ENCODE measurements at regions not wholly inside any gene's neighbourhood (a gene's known extent, or its start where the extent isn't known, plus 50 kb on each side); places are given as distances from the start of the nearest gene placed in this dataset.
"Not testable (repeated sequence)": the region's sequence is repeated elsewhere in the genome, so short reads cannot be mapped to it uniquely, and the experiment has no call there.

DNA sequence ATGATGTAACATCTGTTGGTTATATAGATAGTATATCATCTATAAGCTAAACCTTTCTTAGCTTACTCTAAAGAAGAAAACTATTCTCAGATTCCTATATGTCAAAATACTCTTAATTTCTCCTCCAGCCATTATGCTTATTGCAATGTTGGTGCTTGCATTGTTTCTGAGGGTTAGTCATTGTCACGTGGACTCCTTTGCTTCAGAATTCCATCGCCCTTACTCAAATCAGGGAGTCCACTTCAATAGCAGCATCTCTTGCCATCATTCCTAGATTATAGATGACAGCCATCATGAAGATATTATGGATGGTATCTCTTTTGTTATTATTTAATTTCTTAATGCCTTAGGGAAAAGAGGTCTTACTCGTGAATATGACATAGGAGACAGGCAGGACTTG is 776.1 kb downstream of the TENT5A start:
- DNase-seq = no peak

DNA sequence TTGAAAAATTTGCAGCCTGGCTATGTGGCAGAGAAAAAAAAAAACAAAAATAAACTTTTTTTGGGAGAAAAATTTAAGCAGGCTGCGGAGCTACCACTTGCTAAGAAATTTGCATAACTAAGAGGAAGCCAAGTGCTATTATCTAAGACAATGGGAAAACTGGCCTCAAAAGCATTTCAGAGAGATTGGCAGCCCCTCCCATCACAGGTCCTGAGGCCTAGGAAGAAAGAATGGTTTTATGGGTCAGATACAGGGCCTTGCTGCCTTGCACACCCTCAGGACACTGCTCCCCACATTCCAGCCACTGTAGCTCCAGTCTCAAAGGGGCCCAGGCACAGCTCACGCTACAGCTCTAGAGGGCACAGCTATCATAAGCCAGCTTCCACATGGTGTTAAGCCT is 777.9 kb downstream of the TENT5A start:
- DNase-seq = no peak

DNA sequence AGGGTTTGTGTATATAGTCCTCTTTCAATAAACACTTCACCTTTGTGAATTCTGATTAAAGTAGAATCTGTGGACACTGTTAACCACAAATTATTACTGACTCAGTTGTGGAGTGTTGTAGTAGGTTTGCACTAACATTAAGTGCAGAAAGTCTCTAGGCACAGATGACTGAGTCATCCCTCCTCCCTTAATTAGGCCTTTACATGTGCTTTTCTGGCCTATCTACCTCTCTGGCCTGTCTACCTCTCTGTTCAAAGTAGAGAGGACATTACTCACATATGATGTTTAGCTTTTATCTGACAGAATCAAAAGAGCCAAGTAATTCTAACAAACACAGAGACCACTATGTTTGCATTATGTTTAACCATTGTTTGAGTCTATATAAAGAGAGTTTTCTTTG is 783.0 kb downstream of the TENT5A start:
- DNase-seq = no peak

DNA sequence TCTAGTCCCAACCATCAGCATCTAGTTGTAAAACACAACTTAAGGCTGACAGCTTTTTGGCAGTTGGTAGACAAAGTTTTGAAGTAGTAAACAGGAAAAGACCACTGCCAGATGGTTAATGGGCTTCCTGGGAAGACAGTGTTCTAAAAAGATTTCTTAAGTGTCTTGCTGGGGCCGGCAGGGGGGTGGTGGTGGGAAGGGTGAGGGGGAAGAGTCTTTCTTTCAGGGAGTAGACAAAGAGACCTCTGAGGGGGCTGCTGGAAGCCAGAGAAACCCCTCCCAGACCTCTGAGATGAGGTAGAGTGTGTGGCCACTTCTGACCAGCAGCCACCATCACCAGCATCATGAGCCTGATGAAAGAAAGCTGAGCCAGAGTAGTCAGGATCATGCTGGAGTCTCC is 784.9 kb downstream of the TENT5A start:
- no peak for DNase-seq

DNA sequence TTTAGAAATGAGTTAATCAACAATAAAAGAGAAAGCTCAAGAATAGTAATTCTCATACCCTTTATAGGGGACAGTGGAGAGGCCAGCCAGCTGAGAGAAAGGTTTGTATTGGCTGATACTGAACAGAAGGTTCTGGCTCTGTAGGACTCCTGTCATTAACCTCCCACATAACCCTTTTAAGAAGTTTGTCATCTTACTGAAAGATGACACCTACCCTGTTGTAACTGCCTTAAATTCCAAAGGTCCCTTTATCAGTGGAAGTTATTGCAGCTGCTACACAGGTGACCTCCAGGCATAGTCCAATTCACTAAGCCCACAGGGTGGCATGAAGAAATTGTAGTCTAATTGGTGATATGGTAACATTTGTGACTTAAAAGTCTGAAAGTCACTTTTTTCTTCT is 790.1 kb downstream of the TENT5A start:
- no peak for DNase-seq

DNA sequence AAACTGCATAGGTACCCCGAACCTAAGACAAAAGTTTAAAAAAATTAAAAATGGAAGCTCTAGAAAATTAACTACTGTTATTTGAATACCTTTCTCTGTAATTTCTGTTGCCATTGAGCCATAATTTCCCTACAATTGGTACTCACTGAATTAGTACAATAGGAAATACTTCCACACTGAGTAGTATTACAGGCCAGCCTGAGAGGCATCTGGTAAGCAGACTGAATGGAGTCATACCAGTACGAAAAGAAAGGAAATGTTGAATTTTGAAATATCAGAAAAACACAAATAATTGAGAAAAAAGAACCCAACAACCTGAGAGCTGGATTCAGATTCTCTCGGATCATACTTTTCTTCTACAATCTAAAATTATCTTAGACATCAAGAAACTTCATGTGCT is 791.3 kb downstream of the TENT5A start:
- DNase-seq = no peak

DNA sequence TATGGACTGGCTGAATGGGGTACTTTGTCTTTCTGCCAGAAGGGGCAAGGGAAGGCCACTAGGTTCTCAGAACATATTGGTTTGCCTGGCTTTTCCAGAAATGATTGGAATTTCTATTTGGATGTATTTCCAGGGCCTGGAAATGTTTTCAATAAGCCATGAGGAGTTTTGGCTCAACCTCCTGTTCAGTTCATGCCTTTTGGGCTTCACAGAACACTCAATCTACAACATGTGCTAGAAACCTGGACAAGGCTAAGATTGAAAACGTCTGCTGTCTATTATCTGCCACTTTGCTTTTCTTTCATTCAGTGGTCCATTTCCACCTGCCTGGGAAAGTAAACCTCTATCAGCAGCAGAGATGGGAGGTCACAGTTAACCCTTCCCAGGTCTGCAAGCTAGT is 793.4 kb downstream of the TENT5A start:
- no peak for DNase-seq

DNA sequence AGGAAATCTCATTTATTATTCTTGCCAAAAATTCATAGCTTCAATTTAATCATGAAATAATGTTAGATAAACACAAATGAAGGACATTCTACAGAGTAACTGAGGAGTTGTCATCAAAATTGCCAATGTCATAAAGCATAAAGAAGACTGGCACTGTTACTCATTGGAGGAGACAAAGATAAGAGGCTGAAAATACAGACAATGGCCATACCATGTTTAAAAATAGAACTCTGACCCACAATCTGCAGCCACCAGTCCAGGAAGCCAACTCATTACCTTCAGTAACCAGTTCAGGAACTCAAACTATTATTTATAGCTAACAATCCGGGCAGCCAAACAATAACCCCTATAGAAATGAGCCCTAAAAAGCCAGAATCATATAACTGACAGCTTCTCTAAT is 795.6 kb downstream of the TENT5A start:
- no peak for DNase-seq

DNA sequence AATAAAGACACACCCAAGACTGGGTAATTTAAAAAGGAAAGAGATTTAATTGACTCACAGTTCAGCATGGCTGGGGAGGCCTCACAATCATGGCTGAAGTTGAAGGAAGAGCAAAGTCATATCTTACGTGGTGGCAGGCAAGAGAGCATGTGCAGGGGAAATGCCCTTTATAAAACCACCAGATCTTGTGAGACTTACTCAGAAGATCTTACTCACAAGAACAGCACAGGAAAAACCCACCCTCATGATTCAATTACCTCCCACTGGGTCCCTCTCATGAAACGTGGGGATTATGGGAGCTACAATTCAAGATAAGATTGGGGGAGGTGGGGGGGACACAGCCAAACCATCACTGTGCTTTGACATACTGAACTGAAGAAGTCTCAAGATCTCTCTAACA is 800.0 kb downstream of the TENT5A start:
- DNase-seq = not testable (repeated sequence)

DNA sequence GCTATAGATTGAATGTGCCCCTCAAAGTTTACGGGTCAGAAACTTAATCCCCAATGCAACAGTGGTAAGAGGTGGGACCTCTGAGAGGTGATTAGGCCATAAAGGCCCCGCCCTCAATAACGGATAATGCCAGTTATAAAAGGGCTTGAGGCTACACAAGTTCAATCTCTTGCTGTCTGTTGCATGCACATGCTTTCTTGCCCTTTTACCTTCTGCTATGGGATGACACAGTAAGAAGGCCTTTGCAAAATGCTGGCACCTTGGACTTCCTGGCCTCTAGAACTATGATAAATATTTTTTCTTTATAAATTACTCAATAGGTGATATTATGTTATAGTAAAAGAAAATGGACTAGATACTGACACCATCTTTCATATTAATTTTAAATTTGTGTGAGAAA is 806.1 kb downstream of the TENT5A start:
- DNase-seq = no peak

DNA sequence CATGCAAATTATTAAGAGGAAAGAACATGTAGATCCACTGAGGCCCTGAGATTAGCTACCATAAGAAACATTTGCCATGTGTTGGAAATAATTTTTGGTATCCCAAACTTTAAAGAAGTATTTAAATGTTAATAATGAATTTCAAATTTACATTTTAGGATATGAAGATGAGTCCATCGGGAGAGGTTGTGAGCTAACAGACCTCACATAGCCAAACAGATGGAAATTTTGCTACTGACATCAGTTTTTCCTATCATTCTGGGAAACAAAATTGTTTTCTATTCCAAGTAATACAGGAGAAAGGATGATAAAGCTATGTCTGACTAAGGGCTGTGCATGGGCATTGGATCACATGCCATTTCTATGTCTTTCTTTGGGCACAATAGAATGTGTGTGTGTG is 809.6 kb downstream of the TENT5A start:
- DNase-seq = no peak

DNA sequence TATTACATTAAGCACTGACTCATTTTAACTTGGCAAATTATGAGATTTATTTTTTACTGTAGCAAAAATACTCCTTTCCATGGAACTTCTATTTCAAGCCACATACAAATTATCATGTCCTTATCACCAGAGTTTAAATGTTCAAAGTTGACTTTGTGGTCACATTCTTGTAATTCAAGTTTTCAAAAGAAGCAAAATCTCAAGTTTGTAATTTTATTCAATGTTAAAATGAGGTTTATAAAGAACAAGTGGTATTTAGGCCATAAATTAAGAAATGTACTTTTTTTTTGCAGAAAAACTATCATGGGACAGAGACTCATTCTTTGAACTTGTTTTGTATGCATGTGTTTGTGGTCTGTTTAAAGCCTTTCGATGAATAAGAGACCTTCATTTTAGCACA is 811.5 kb downstream of the TENT5A start:
- DNase-seq = no peak

DNA sequence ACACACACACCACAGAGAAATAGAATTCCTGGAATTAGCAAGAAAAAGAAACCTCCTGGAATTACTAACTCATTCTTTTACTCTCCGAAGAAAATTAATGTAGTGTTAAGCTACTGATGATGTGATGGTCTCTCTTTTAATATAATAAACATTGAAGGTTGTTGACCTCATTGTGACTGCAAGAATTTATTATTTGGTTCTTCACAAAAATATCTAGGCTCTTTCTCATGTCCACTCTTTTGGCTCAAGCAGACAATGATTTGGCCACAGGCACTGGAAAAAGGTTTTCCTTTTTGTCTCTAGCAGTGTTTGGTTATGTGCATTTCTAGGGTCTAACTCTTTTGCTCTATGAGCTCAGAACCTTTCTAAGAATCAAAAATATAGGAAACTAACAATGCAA is 811.9 kb downstream of the TENT5A start:
- no peak for DNase-seq

DNA sequence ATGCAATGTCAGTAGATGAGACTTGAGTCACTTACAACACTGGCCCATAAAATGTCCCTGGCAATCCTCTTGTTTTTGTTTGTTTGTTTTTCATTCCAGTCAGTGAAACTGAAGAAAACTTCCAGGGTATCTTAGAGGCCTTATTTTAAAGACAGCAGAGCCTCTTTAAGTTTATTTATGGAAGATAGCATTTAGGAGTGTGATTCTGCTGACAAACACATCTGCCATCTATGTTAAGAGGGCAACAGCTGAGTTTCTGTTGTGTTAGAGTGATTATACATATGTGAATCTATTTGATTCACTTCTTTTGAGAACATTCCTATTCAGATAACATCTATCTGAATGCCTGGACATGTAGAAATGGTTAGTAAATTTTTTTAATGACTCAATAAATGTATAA is 812.6 kb downstream of the TENT5A start:
- no peak for DNase-seq

DNA sequence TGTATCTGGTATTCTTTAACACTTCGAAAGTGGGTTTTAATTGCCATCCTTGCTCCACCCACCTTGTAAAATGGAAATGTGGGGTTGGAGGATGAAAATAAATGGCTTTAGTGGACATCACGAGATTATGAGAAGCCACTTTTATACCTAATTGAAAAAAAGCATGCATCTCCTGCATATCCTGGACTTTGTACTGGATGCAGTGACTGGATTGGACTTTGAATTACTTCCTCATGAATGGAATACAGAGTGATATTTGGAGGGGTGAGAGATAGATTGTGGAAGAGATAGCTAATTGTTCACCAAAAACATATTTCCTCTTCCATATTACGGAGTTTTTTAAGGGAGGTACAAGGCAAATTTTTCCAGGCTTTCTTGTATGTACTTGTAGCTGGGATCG is 813.0 kb downstream of the TENT5A start:
- no peak for DNase-seq

DNA sequence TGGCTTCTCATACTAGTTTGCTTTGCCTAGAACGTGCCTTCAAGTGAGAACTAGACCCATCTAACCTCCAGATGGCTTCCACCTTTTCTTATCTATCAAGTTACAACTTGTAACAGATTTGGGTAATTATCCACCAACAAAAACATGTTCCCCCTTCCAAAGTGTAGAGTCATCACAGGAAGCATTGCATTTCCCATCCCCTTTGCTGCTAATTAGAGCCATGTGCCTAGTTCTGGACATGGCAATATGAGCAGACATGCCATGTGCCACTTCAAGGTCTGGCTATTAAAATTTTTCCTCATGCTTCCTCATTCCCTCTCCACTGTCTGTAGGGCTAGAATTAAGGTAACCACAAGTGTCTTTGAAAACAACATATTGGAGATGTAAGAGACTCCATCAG is 814.4 kb downstream of the TENT5A start:
- DNase-seq = no peak

DNA sequence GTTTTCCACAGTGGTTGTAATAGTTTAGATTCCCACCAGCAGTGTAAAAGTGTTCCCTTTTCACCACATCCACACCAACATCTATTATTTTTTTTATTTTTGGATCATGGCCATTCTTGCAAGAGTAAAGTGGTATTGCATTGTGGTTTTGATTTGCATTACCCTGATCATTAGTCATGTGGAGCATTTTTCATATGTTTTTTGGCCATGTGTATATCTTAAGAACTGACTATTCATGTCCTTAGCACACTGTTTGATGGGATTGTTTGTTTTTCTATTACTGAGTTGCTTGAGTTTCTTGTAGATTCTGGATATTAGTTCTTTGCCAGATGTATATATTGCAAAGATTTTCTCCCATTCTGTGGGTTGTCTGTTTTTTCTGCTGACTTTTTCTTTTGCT is 820.1 kb downstream of the TENT5A start:
- no peak for DNase-seq

DNA sequence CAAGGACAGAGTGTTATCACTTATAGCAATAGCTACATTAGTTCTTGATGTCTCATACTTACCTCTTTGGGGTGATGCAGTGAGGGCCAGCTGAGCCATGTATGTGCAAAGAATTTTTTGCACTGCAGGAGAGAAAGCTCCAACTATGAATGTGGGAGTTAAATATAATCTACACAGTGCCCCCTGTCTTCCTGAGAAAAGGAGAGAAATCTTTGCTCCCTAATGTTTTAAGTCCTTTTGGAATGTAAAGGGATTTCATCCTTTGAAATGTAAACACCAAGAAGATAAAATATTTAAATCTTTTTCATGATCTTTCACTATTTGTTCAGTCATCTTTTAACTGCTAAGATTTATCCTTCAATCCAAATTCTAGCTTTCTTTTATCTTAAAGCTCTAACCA is 822.1 kb downstream of the TENT5A start:
- DNase-seq = no peak

DNA sequence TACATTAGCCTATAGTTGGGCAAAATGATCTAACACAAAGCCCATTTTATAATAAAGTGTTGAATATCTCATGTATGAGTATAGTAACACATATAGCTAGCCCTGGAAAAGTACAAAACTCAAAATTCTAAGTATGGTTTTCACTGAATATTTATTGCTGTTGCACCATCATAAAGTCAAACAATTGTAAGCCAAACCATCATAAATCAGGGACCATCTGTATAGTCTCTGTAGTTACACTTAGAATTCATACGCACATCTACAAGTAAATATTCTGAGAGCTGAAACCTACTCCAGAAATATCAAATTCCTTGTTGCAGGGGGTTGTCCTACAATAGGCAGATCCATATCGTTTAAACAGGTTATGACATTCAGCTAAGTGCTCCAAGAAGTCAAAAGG is 817.3 kb downstream of the BCKDHB start:
- no peak for DNase-seq

DNA sequence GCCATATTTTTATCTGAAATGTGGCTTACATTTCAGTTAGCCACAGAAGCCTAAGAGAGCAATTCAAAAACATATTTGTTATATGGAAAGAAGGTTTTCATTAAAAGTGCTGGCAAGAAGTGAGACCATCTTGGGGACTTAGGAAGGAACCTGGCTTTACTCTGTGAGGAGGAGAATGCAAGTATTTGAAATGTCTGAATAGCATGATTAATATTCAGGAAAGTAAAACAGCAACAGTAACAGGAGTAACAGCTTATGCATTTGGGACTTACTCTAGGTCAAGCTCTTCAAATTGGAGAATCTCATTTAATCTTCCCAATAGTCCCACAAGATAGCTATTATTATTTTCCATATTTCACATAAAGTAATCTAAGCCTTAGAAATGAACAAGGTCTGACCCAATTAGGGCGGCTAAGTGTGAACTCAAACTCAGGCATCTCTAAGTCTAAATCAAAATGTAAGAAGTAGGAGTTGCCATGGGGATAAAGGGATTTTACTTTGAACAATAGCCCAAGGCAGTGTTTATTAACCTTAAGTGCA is 816.5 kb downstream of the BCKDHB start:
- DNase-seq = no peak

DNA sequence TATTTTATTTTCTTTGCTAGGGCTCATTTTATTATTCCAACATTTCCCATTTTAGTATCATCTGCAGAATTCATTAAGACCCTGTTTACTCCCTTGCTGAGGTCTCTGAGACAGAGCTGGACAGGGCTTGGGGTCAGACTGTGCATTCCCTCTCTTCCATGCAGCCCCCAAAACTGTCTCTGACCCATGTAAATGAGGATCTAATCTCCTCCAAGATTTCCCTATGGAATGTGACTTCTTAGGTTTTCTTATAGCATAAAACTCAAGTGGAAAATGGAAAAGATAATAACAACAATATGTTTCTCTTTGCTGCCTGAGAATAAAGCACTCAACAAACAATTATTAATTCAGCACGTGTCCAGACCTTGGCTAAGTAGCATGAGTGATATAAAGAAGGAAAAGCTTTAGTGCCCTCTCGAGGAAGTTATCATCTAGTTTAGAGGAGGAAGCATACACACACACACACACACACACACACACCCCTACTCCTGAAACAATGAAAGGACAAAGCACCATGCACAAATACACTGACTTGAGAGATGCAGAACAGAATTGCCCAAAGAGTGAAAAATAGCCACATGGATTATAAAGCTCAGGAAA is 815.5 kb downstream of the BCKDHB start:
- no peak for DNase-seq

DNA sequence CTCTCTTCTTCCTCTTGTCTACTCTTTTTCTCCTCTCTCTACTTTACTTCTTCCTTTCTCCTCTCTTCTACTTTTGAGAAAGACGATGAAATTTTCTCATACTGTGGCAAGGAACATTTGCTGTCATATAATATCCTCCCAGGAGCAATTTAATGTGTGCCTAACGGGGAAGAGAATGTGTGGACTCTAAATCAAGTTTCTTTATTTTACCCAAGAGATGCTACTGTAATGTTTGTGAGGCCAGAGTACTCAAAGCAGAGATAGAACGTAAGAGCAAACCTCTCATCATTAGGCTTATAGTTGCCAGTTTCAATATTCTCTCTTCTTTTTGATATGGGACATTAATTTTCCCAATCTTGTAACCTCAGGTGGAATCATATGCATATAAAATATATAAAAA is 801.4 kb downstream of the BCKDHB start:
- no peak for DNase-seq

DNA sequence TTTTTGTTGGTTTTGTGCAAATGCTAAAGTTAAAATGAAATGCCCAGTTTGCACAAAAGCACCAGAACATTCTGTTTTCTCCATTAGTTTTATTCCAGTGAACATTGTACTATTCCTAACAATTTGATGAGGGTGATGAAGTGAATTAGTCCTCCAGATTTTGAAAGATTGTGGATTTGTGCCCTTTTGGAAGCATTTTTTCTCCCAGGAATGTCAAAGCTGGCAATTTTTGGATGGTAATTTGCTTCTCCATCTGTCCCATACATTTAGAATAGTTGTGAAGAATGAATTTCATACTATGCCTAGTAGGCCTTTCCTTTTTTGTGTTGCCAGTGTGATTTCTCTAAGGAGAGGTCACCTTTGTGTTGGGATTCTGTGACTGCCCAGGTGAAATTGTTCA is 797.2 kb downstream of the BCKDHB start:
- DNase-seq = no peak

DNA sequence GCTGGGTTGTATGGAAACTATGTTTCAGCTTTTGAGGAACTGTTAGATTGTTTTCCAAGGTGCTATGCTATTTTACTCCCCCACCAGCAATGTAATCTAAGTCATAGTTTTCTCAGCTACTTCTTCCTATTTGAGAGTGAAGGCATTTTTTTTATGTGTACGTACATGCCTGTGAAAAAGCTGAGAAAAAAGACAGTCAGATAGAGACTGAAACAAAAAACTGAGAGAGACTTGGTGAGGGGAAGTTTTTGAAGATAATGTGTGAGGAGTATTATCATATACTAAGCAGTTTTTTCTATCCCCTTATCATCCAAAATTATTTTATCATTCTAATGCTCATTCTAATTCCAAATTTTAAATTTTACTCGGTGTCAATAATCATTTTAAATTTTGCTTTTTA is 780.0 kb downstream of the BCKDHB start:
- DNase-seq = no peak

DNA sequence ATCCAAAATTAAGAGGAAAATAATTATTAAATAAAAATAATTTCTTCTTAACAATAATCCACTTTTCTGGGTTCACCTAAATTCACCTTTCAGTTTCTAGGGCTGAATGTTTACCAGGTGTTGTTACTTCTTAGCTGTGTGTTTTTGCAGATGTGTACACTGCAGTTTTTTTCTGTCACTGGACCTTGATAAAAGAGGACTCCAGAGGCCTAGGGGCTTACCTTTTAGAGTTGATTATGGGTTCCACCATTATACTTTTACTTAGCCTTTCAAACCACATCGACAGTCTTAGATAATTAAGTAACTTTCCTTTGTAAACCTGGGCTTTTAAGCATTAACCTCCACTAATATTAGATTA is 766.5 kb downstream of the BCKDHB start:
- no peak for DNase-seq

Data from kidney glomerular epithelial cell (primary cell).